AG04450 (cell line): ENCODE measurements at regions not wholly inside any gene's neighbourhood (a gene's known extent, or its start where the extent isn't known, plus 50 kb on each side); places are given as distances from the start of the nearest gene placed in this dataset.

ENCODE experiments used
- CTCF ChIA-PET: fragments of 300-600, 350-600 bp; formaldehyde crosslinking; extraction: SDS; loops from one replicate; lab custom pipeline; 2022; ENCODE audit warnings: antibody characterized with exemption, inconsistent platforms; lab: Charles Lee
- POLR2A ChIA-PET: fragments of 350-600 bp; formaldehyde crosslinking; extraction: SDS; loops from one replicate; lab custom pipeline; 2021; ENCODE audit warnings: antibody characterized with exemption, inconsistent platforms; lab: Yijun Ruan, JAX
- DNase-seq: peaks from one replicate; pipeline ENCODE4 v3.0.0-alpha.2; 2011; ENCODE audit warnings: low read depth, low spot score
- H3K27ac ChIP-seq: one replicate; pipeline ENCODE4 v1.5.1; 2012; ENCODE audit warnings: low read depth, low read length, control low read depth
- H3K27me3 ChIP-seq: one replicate; pipeline ENCODE4 v1.6.0; 2012; ENCODE audit warnings: low read length; ENCODE audit not compliant: control insufficient read depth, insufficient read depth
- H3K4me3 ChIP-seq: 2 replicates; pipeline ENCODE4 v1.5.1; 2011; ENCODE audit warnings: mild to moderate bottlenecking, low read depth, low read length, control low read depth
- H3K9me3 ChIP-seq: 2 replicates; pipeline ENCODE4 v1.5.1; 2012; ENCODE audit warnings: low read length; ENCODE audit not compliant: control insufficient read depth, insufficient read depth
- CTCF ChIP-seq: IDR thresholded peaks from 2 replicates; pipeline ENCODE4 v1.5.1; 2011; ENCODE audit warnings: low read depth, low read length, control low read depth, inconsistent platforms

DNA sequence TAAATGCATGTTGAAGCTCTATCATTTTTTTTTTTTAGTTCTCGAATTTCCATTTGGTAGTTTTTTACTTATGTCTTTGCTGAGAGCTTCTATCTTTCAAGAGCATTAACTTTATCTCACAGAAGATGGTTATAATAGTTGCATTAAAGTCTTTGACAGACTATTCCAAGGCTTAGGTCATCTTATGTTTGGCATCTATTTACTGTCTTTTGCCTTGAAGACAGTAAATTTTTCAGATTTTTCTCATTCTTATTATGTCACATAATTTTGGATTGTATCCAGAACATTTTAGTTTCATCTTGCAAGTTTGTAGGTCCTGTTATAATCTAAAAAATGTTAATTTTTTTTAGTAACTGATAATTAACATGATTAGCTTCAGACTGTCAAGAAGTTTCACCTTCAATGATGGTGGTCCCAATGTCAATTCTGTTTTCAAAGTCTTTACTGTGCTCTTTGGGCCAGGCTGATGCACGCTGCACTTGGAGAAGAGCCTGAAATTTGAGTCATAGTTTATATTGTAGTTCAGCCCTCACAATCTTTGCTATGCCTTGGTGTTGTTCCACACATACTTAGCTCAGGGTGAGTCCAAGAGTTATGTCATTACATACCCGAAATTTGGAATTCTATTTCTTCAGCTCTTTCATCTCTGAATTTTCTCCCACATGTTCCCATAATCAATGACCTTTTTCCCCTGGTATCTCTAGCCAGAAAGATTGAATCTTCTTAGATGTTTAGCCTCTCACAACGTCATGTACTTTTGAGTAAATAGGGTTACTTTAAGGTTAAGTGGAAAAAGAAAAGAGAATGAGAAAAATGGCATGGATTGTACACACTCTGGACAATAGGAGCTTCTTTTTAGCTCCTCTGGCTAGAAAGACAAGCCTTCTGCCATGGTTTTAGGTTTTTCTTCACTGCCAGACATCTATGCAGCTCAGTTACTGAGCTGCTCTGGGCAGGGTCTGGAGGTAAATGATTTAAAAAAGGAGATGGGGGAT lies 110.3 kb upstream of the BTBD3 start:
- H3K4me3 ChIP-seq, result no peak overlapping the region
- no peaks in the 10 kb centered on the region for H3K9me3 ChIP-seq
- H3K27me3 ChIP-seq, result no peaks in the 10 kb centered on the region
- no peak for TF ChIP-seq CTCF
- DNase-seq, result peak; percentile 74
- POLR2A ChIA-PET, result interaction anchor here (0.9 to 1.8 kb wide), 4 partner anchors 14 to 94 kb away, joined by 3 to 9 read pairs (median 4); no protein-coding TSS in a partner anchor
- CTCF ChIA-PET, result no interaction called here
- H3K27ac ChIP-seq, result peak overlapping the region; percentile 87

DNA sequence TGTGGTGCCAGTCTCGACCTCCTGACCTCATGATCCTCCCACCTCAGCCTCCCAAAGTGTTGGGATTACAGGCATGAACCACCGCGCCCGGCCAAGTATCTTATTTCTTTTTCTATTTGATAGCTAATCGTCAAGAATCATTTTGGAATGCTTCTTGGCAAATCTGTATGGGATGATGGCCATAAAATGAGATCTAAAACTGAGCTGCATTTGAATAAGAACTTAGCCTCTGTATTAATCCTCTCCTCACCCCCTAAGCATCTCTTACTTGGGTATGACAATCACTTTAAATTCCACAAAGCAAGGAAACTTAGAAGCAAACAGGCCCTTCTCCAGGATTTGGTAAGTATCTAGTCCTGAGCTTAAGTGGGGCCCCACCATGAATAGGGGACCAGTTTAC lies 108.9 kb upstream of the BTBD3 start:
- no peak overlapping the region for H3K27ac ChIP-seq
- no peaks in the 10 kb centered on the region for H3K9me3 ChIP-seq
- DNase-seq, result no peak
- TF ChIP-seq CTCF, result no peak
- H3K4me3 ChIP-seq, result no peak overlapping the region
- ChIA-PET CTCF (no interaction called here), POLR2A (interaction anchor here (0.8 to 1.7 kb wide), 2 partner anchors 92 to 109 kb away, joined by 3 to 4 read pairs; partner anchors contain the start of gene BTBD3)
- no peaks in the 10 kb centered on the region for H3K27me3 ChIP-seq

DNA sequence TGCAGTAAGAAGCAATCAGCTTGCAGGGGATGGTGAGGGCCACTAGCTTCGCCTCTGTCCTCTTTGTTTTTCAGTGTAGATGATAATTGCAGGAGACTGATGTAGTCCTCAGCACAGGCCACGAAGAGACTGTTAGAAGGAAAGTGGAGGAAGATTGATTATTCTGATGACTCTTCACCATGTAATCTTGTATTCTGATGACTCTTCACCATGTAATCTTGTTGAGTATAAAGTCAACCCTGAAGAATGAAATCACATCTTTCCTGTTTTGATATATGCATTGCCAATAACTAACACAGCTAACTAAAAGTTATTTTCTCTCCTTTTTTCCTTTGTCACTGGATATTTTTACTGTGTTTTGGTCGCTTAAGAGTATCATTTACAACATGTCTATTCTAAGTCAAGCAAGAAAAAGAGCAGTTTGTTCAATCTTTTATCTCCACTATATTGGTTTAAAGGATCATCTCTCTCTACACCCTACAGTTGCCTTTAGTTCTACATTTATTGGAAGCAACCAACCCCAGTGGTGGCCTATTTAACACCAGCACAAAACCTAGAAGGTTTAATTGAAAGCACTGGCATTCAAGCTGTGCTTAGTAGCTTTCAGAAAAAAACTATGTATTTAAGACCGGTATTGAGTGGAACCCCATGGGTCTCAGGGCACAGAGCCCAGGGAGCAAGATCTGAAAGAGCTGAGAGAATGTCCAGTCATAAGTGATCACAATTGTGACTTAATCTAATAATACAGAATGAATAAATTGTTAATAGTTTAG lies 107.2 kb upstream of the BTBD3 start:
- no peaks in the 10 kb centered on the region for H3K27me3 ChIP-seq
- CTCF ChIA-PET, result interaction anchor here (0.9 to 1.7 kb wide), 2 partner anchors 55 to 94 kb away, joined by 3 read pairs; no protein-coding TSS in a partner anchor
- TF ChIP-seq CTCF, result no peak
- DNase-seq, result peak; percentile 61
- H3K4me3 ChIP-seq, result no peak overlapping the region
- POLR2A ChIA-PET, result interaction anchor here (1.3 to 1.7 kb wide), 3 partner anchors 40 to 93 kb away, joined by 3 to 10 read pairs (median 4); no protein-coding TSS in a partner anchor
- H3K9me3 ChIP-seq, result no peaks in the 10 kb centered on the region
- peak overlapping the region; percentile 84 for H3K27ac ChIP-seq

GRCh38 chr20:11813106-11813890 lies 104.4 kb upstream of the BTBD3 start:
- H3K27ac ChIP-seq, result peak overlapping the region; percentile 65
- ChIA-PET CTCF (interaction anchor here (1.3 kb wide), 1 partner anchor 38 kb away, joined by 3 read pairs; no protein-coding TSS in a partner anchor), POLR2A (no interaction called here)
- no peak for TF ChIP-seq CTCF
- no peak overlapping the region for H3K4me3 ChIP-seq
- H3K9me3 ChIP-seq, result no peaks in the 10 kb centered on the region
- DNase-seq, result no peak
- H3K27me3 ChIP-seq, result no peaks in the 10 kb centered on the region
